SK-N-SH treated with all-trans-retinoic acid at 6 μM for 48 hours (cell line): ENCODE measurements at regions not wholly inside any gene's neighbourhood (a gene's known extent, or its start where the extent isn't known, plus 50 kb on each side); places are given as distances from the start of the nearest gene placed in this dataset.

Source experiments
- BACH2 ChIP-seq: fragments of 250-450 bp; sonication (Bioruptor Pico); IDR thresholded peaks from 2 replicates; pipeline ENCODE4 v1.9.0; 2021; ENCODE audit warnings: mild to moderate bottlenecking, borderline replicate concordance
- CREB5 ChIP-seq: fragments of 250-450 bp; sonication (Bioruptor Pico); IDR thresholded peaks from 2 replicates; pipeline ENCODE4 v1.5.1; 2020; ENCODE audit warnings: low read depth, mild to moderate bottlenecking, moderate library complexity
- CSDC2 ChIP-seq: fragments of 250-450 bp; sonication (Bioruptor Pico); IDR thresholded peaks from 2 replicates; pipeline ENCODE4 v1.5.0; 2020; ENCODE audit warnings: mild to moderate bottlenecking, moderate library complexity
- CSRNP3 ChIP-seq: fragments of 250-450 bp; sonication (Bioruptor Pico); IDR thresholded peaks from 2 replicates; pipeline ENCODE4 v1.5.1; 2021; ENCODE audit warnings: mild to moderate bottlenecking, moderate library complexity
- OSR1 ChIP-seq: fragments of 250-450 bp; sonication (Bioruptor Pico); IDR thresholded peaks from 2 replicates; pipeline ENCODE4 v1.8.0; 2022; ENCODE audit warnings: moderate library complexity, mild to moderate bottlenecking, inconsistent platforms
- PATZ1 ChIP-seq: fragments of 250-450 bp; sonication (Bioruptor Pico); IDR thresholded peaks from 2 replicates; pipeline ENCODE4 v1.8.0; 2020; ENCODE audit warnings: mild to moderate bottlenecking, moderate library complexity, borderline replicate concordance
- POU6F1 ChIP-seq: fragments of 250-450 bp; sonication (Bioruptor Pico); IDR thresholded peaks from 2 replicates; pipeline ENCODE4 v1.8.0; 2021; ENCODE audit warnings: low read depth, mild to moderate bottlenecking, moderate library complexity, borderline replicate concordance
- RARB ChIP-seq: fragments of 250-450 bp; sonication (Bioruptor Pico); IDR thresholded peaks from 2 replicates; pipeline ENCODE4 v1.8.0; 2021; ENCODE audit warnings: mild to moderate bottlenecking, moderate library complexity
- SNAI2 ChIP-seq: fragments of 250-450 bp; sonication (Bioruptor Pico); IDR thresholded peaks from 2 replicates; pipeline ENCODE4 v1.5.0; 2020; ENCODE audit warnings: mild to moderate bottlenecking, moderate library complexity
- TOX ChIP-seq: fragments of 250-450 bp; sonication (Bioruptor Pico); IDR thresholded peaks from 2 replicates; pipeline ENCODE4 v1.8.0; 2021; ENCODE audit warnings: mild to moderate bottlenecking, moderate library complexity, borderline replicate concordance
- TSHZ2 ChIP-seq: fragments of 250-450 bp; sonication (Bioruptor Pico); IDR thresholded peaks from 2 replicates; pipeline ENCODE4 v1.5.0; 2020; ENCODE audit warnings: mild to moderate bottlenecking, moderate library complexity
- ZC3H10 ChIP-seq: fragments of 250-450 bp; sonication (Bioruptor Pico); IDR thresholded peaks from 2 replicates; pipeline ENCODE4 v1.5.1; 2021; ENCODE audit warnings: mild to moderate bottlenecking, moderate library complexity
- ZFP30 ChIP-seq: fragments of 450-650 bp; formaldehyde crosslinking; IDR thresholded peaks from 2 replicates; pipeline ENCODE4 v1.5.0; 2022; ENCODE audit warnings: mild to moderate bottlenecking, moderate library complexity

GRCh38 chr9:81150016-81150625, 539.2 kb downstream of the TLE1 start:
- no peak for TF ChIP-seq OSR1
- no peak for TF ChIP-seq CSRNP3 (CRISPR knock-in tag)
- TF ChIP-seq PATZ1 (CRISPR knock-in tag): no peak
- TF ChIP-seq CSDC2: no peak
- no peak for TF ChIP-seq BACH2
- TF ChIP-seq TOX (CRISPR knock-in tag): no peak
- TF ChIP-seq RARB: no peak
- no peak for TF ChIP-seq CREB5
- no peak for TF ChIP-seq ZFP30 (CRISPR knock-in tag)
- TF ChIP-seq TSHZ2: no peak
- TF ChIP-seq POU6F1 (CRISPR knock-in tag): no peak
- no peak for TF ChIP-seq ZC3H10 (CRISPR knock-in tag)
- no peak for TF ChIP-seq SNAI2 (CRISPR knock-in tag)
